Medulla oblongata (tissue), 1 donor: ENCODE measurements at regions not wholly inside any gene's neighbourhood (a gene's known extent, or its start where the extent isn't known, plus 50 kb on each side); places are given as distances from the start of the nearest gene placed in this dataset.
A peak's percentile ranks its signal among the peaks of the same experiment; 100 is the strongest.

Source experiments
- DNase-seq: peaks from one replicate; pipeline ENCODE4 v3.0.0-alpha.2; 2015; ENCODE audit errors: extremely low spot score

DNA sequence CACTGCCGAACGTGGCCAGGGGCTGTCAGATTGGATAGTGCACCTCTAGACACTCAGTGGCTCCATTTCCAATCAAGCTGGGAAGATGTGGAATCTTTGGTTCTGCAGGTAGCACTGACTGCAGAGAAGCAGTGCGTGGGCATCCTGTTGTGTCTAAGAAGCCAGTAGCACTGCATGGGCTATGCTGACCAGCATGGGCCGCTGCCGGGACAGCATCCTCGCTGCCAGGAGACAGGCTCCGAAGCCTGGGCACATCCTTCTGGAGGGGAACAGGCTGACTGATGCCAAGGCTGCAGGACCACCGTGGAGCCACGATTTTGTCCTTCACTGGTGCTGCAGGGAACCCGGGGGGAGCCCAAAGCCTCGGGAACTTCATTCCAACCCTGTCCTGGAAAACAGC lies 649.4 kb downstream of the NPHP4 start:
- no peak for DNase-seq

DNA sequence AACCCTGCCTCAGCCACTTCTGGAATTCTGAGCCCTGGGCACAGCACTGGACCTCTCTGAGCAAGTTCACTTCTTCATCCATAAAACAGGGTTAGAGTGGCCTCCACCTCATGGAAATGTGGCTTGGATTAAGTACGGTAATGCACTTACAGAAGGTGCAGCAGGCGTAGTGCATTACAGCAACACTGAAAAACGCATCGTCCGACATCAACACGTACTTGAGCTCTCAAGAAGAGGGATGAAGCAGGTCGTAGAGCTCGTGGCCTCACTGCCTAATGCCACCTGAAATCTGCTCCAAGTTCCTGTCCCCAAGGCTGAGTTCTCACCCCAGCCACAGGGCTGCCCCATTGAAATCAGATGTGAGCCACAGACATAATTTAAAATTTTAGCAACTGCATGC lies 650.1 kb downstream of the NPHP4 start:
- DNase-seq: no peak

DNA sequence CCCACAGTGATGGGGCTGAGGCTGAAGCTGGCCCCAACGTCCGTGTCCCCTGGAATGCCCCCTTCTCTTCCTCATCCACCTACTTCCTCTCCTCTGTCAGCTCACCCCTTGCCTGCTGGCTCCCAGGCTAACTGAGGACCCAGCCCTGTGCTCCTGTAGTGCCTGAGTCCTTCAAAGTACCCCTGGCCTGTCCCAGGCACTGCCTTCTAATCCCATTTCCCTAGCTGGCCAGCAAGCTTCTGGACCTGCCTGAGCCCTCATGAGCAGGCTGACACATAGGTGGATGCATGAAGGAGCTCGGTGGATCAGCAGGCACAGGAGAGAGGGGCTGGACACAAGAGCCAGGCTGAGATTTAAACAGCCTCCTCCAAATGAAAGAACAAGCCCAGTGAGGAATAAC lies 650.8 kb downstream of the NPHP4 start:
- no peak for DNase-seq

DNA sequence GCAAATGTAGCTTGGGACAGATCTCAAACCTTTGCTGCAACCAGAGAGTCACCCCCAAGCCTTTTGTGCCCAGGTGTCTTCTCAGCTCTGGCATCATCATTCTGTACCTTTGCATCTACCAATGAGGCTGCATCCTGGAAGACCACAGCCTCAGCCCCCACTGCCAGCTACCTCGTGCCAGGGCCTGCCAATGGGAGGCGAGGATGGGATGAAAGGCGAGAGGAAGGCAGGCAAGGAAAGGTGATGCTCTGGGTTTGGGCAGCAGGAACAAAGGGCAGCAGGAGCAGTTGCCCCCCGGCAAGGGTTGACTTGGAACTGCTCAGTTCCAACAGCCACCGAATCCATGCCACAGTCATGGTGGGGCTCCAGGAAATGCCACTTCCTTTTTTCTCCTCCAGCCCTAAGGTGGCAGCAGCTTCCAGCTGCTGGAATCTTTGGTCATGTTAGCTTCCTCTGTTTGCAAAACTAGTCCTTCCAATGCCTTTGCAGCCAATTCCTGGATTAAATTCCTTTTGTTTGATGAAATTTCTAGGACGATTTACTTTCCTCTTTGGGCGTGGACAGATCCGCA lies 651.6 kb downstream of the NPHP4 start:
- peak; percentile 3 for DNase-seq

DNA sequence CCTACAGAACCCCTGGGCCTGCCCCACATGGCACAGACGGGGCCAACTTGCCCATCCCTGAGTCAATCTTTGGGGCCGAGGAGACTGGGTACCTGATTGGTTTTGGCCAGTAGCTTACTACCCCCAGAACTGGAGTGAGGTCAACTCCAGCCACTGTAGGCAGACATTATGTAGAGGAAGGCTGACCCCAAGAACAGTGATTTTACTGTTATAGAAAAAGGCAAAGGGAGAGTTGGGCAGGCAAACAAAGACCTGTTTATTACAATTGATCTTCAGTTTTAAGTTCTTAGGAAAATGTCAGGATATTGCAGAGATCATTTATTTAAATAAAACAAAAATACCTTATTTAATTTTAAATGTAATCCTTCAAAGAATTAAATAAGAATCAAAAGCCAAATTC lies 653.8 kb downstream of the NPHP4 start:
- peak; percentile 41 for DNase-seq

DNA sequence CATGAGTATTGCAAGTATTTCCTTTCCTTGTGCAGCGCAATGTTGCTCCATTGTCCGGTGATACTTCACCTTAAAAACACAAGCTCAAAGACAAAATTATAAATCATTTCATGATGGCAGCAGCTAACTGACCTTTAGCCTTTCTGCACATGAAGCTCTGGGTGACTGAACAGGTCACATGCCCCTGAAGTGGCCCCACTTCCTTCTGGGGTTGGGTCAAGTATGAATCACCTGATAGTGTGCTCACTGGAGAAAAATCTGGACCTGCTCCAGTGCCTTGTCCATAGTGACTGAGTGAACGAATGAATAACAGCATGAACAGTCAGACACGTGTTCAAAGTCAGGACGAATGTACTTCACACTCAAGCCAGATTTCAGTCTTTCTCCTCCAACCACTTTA lies 658.9 kb downstream of the NPHP4 start:
- DNase-seq: no peak

DNA sequence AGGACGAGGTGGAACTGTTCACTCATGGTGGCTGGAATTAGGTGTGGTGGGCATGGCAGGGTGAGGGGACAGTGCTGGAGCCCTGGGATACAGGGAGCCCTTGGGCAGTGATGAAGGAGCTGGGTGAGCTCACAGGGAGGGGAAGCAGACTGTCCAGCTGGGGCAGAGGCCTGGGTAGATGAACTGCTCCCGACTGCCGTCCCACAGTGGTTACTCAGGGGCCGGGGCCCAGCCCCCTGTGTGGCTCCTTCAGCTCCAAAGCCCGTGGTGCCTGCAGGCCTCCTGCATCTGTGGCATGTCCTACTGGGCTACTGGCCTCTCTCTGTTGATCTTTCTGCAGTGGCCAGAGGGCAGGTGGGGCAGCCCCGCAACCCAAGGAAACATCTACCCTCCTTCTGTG lies 661.1 kb downstream of the NPHP4 start:
- DNase-seq: no peak

DNA sequence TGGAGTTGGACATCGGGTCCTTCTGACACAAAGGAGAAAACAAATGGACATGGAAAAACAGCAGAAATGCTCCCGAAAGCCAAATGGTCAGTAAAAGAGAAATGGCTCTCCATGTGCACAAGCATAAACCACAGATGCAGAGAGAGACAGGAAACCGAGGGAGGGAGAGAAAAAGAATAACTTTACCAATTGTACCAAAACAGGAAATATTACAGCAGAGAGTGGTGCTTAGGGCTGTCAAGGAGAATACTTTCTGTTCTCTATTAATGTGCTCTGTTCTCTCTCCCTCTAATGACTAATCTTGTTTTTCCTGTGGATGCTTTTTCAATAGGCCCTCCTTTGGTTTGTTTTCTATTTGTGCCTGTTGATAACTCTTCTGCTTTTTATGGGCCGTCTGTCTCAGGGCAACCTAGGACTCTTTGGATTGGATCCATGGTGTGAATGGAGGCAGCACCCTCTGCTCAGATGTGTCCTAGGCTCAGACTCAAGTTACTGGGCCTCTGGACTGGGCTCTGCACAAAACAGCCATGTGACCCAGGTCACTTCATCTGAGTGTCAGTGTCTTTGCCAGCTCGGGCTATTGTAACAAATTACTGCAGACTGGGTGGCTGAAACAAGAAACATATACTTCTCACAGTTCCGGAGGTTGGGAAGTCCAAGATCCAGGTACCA lies 663.0 kb downstream of the NPHP4 start:
- peak; percentile 4 for DNase-seq

DNA sequence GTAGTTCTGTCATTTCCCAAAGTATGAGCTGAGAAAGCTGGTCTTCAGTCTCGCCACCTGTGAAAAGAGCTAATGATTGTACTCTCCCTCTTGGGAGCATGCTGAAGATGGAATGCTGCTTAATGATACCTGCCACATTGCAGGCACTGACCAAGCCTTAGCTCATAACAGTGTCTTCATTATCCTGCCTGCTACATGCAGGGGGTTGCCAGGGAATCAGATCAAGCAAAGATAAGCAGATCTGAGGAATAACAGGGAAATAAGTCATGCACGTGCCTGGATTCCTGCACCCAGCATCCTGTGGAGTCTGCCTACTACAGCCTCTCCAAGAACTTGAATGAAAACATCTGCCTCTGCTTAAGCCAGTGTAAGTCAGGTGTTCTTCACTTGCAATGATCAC lies 667.3 kb downstream of the NPHP4 start:
- no peak for DNase-seq

DNA sequence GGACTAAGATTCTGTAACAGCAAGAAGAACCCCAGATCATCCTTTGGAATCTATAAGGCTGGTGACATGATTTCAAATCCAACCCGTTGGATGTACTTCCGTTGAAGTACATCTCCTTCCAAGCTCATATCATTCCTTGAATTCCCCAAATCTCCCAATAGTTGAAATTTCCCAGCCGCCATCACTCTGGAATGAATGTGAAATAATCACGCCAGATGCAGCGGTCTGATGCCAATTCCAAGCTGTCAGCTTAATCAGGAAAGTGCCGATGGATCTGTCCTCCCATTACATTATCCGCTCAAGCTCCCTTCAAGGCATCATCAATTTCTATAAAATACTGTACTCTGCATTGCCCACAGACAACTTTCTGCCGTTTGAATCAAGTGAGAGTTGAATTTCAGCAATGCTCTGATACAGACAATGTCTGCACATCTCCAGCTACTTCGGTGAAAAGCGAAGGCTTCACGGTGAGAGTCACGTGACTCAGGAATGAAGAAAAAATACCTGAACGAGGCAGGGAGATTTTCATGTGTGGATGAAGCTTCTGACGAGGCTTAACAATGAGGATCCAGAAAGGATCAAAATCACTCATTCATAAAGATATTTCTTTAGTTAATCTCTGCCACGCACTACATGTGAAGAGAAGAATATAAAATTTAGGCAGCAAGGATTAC lies 663.9 kb downstream of the AJAP1 start:
- DNase-seq: no peak

DNA sequence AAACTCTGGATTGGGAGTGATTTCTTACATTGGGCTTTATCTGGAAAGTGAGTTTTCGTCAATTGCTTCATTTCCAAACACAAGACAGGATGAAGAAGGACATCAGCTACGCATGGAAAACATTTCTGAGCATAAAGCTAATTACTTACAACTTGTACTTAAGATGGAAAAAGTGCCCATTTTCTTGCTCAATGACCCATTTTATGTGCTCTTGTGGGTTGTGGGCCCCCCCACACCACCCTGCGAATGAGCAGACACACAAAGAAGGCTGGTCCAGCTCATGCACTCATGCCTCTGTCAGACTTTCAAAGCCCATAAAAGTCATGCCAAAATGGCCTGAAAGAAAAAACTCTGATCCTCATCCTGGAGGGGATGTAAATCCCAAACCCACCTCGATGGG lies 663.0 kb downstream of the AJAP1 start:
- DNase-seq: no peak

DNA sequence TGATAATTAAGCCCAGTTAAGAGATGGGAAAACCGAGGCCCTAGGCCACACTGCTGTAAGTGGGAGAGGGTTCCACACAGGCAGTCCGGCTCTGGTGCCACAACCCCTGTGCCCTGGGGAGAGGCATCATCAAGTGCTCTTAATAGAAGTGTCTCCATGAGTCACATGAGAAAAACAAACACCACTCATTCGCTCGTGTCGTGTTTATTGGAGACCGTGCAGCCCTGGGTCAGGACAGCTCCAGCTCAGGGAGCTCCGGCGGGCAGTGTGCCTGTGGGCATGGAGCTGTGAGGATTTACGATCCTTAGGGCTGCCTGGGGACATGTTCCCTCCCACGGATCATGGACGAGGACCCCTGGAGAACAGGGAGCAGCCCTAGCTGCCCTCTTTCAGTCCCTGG lies 658.5 kb downstream of the AJAP1 start:
- DNase-seq: no peak

DNA sequence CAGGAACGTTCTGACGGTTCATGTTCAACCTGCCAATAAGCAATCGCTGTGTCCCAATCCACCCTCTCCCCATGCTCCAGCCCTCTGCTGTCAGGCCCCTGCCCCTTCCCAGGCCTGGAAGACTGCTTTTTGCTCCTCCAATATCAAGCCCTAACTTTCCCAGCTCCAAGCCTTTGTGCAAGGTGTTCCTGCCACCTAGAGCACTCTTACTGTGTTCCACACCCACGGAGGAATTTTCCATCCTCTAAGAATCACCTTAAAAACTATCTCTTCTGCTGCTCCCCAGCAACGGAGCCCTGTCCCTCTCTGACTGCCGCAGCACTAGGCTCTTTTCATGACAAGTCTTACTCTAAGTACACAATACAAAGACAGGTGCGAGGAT lies 657.9 kb downstream of the AJAP1 start:
- no peak for DNase-seq

DNA sequence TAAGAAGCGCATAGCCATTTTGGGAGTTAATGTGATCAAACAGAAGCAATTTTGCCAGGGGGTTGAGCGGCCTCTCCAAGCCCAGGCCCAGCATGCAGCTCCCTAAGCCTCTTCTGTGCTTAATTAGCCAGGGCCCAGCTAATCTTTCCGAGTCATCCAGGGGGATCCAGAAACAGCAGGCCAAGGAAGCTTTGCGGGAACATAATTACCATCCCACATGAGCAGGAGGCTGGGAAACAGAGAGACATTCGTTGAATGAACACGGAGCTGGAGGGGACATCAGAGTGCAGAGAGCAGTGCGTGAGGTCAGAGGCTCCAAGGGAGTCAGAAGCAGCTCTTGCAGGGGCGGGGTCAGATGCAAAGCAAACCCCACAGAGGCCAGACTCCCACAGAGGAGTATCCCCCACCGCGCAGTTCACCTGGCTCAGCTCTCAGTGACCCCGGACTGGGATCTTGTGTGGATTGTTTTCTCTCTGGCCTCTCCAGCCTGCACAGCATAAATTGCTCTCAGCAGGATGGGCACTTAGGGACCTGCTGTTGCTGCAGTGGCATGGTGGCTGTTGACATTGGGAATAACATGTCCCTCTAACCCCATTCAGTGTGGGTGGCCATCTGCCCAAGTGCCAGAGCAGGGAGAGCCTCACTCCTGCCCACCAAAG lies 657.4 kb downstream of the AJAP1 start:
- DNase-seq: no peak

DNA sequence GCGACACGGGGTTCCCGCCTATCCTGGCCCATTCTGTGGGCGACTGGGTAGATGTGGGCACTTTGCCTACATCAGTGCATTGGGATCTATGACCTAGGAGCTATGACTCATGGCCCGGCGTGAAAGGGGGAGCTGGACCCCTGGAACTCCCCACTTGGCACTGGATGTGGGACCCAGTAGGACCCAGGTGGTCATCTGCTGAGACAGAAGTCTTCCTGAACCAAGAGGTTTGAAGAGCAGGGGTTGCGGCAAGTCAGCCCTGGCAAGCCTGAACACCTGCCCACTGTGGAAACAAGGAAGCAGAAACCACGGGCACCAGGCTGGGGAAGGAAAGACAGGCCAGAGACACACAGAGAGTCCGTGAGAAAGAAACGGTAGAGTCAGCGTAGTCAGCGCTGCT lies 656.7 kb downstream of the AJAP1 start:
- no peak for DNase-seq

DNA sequence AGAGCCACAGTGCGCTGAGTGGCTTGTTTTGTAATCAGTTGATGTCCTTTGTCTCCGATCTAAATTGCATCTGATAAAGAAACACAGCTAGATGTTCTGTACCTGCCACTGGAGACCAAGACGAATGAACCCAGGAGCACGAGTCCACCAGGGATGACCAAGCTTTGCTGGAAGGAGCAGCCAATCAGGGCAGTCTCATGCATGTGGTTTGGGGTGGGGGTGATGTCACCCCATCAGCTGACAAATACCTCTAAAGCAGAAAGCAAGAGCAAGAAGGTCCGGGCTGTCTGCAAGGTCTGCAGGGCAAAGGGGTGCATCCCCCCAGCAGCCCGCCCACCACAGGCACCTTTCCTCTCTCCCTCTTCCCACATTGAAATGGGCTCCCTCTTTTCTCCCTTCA lies 653.8 kb downstream of the AJAP1 start:
- no peak for DNase-seq

DNA sequence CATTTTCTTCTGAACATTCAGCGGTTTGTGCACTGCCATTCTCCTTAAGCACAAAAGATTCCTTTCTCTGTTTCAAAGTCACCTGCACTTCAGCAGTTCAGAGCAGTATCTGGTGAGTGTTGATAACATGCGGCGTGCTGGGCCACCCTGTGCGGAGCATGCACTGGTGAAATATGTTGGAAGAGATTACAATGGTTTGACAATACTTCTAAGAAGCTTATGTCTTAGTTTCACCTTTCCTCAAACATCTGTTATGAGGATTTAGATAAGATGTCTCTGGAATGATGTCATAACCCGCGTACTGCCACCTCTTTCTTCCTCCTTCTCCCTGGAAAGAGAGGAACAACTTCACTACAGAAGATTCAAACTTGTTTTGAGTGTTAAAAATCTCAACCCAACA lies 650.3 kb downstream of the AJAP1 start:
- no peak for DNase-seq

DNA sequence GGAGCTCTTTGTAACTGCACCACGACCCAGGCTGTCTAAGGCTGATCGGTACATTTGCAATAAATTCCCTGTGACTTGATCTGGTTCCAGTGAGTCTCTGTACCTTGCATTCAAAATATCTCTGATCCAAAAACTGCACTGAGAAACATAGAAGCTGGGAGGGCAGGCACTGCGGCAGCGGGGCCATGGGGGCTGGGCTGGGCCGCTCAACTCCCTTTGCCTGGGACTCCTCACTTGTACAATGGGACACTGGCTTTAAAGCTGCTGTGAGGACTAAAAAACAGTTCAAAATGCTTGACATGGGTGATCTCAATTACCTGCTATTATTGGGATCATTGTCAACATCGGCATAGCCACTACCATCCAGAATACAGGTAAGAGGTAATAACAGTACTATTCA lies 644.0 kb downstream of the AJAP1 start:
- no peak for DNase-seq

DNA sequence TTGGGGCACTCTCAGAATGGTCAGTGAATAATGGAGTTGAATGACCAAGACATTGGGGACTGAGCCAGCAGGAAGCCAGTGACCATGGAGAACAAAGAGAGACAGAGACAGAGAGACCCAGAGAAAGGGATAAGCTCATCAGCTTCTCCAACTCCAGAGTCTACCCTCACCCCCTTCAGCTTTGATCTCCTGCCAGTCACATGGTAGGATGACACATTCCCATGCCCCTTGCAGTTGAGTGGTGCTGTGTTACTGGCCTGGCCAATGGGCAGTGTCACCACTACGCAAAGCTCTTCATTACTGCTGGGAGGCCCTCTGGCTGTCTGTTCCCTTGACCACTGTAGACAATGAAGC lies 643.5 kb downstream of the AJAP1 start:
- peak; percentile 24 for DNase-seq

DNA sequence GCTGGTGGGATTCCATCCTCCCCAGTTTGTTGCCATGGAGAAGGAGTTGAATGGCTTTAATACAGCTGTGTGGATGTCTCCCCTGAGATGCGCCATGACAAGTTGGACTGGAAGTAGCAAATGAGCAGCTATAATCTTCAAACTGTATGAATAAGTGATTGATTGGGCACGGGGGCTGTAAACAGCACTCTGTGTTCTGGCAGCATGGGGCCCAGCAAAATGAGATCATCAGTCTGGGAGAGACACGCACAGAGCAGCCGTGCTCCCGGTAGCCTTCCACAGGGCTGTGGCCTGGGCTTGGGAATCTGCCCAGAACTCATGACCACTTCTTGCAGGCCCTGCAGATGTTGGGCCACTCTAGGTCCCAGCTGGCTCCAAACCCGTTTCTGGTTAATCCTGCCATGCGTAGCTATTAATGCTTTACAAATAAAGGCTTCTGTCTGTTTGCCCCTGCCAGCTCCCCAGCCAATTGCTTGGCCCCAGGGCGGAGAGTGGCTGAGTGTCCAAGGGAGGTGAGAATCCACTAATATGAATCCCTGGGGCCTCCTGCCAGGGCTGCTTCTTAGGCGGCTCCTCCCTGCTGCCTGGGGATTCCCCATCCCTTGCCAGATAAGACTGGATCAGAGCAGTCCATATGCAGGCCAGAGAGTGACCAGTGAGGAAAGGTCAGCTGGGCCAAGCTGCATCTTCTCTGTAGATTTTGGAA lies 642.9 kb downstream of the AJAP1 start:
- DNase-seq: peak; percentile 69

DNA sequence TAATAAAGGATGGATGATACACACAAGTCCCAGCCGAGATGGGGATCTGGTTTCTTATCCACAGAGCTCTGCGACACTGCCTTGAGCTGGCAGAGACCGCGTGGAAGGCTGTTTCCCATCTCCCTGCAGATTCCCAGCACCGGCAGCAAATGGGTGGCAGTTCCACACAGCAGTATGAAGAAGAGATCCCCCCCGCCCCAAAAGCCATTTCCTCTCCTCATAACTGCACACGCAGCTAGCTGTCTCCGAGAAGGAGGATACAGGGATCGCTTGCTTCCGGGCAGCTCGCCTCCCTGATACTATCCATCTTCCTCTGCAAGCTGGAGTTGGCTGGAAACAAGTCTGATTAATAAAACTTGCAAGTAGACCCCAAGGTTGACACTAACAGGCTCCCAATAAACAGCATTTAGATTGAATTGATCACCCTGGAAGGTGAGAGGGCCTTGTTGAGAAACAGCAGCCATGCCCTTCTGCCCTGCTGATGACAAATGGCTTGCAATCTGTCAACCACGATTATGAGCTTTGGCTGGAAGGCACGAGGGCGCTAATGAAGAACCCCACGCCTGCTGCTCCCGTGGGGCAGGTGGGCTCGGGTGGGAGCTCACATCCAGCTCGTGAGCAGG lies 642.3 kb downstream of the AJAP1 start:
- no peak for DNase-seq

DNA sequence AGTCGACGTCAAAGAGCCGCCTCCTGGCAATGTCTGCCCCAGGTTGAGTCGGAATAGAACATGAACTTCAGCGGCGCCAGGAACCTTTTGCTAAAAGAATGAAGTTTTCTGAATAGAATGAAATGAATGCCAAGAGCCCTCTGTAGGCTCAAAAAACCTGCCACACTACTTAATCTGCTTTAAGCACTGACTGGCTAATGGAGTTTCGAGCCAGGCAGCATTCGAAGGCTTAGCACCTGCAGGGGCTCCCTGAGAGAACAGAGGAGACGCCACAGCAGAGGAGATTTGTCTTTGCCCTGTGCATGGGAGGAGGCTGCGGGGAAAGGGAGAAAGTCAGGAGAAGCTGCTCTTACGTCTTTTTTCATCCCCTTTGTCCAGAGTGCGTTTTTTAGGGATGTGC lies 641.7 kb downstream of the AJAP1 start:
- no peak for DNase-seq
